ENCODE measurements at regions not wholly inside any gene's neighbourhood (a gene's known extent, or its start where the extent isn't known, plus 50 kb on each side); places are given as distances from the start of the nearest gene placed in this dataset.

DNA sequence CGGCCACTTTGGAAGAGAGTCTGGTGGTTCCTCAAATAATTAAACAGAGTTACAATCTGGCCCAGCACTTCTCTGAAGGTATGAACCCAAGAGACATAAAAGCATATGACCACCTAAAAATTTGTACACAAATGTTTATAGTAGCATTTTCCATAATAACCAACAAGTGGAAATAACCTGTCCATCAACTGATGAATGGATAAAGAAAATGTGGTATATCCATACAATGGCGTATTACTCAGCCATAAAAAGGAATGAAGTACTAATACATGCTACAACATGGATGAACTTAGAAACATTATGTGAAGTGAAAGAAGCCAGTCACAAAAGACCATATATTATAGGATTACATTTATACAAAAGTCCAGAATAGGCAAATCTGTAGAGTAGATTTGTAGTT lies 76.0 kb upstream of the RGPD5 start:
- H3K4me1 ChIP-seq, result peaks cover 0 to 2% (median 0%) of the 10 kb centered on the region in 4 donors
- H3K27ac ChIP-seq, result no peak overlapping the region
- no peak for TF ChIP-seq EP300 (IDR thresholded peaks at IDR 0.05)
- no peak for TF ChIP-seq CTCF (IDR thresholded peaks at IDR 0.05)
- no peak for TF ChIP-seq POLR2A (IDR thresholded peaks at IDR 0.05)
- no peak for TF ChIP-seq POLR2AphosphoS5 (IDR thresholded peaks at IDR 0.05)
- WGBS, 2 donors, result 92 to 95% methylated on average over 2 of the region's 2 CpGs
- H3K36me3 ChIP-seq, result no peaks in the 10 kb centered on the region
- ATAC-seq (ENCODE audit: low FRiP score in 2 of 2) (no peak), DNase-seq (no peak)
- no peaks in the 10 kb centered on the region for H3K9me3 ChIP-seq
- H3K4me3 ChIP-seq, result no peak overlapping the region
- H3K27me3 ChIP-seq, result no peaks in the 10 kb centered on the region

GRCh38 chr2:109719871-109720270 lies 74.2 kb upstream of the RGPD5 start:
- no peak for TF ChIP-seq POLR2AphosphoS5 (IDR thresholded peaks at IDR 0.05)
- no peak for TF ChIP-seq EP300 (IDR thresholded peaks at IDR 0.05)
- TF ChIP-seq POLR2A (IDR thresholded peaks at IDR 0.05), result no peak
- no peak for TF ChIP-seq CTCF (IDR thresholded peaks at IDR 0.05)
- no peak for DNase-seq
- Histone ChIP-seq H3K27ac (no peak overlapping the region), H3K9me3 (no peaks in the 10 kb centered on the region), H3K27me3 (no peaks in the 10 kb centered on the region), H3K4me1 (peaks cover 0 to 2% (median 0%) of the 10 kb centered on the region in 4 donors), H3K4me3 (no peak overlapping the region), H3K36me3 (no peaks in the 10 kb centered on the region)
- 93 to 94% methylated on average over 6 of the region's 6 CpGs for WGBS, 2 donors
- no peak for ATAC-seq (ENCODE audit: low FRiP score in 2 of 2)

- Histone ChIP-seq H3K36me3 (no peaks in the 10 kb centered on the region), H3K9me3 (no peaks in the 10 kb centered on the region), H3K4me3 (no peak overlapping the region), H3K27me3 (no peaks in the 10 kb centered on the region), H3K4me1 (peaks cover 0 to 2% (median 0%) of the 10 kb centered on the region in 4 donors), H3K27ac (no peak overlapping the region)
- TF ChIP-seq EP300 (IDR thresholded peaks at IDR 0.05), result no peak
- no peak for TF ChIP-seq POLR2AphosphoS5 (IDR thresholded peaks at IDR 0.05)
- TF ChIP-seq POLR2A (IDR thresholded peaks at IDR 0.05), result no peak
- TF ChIP-seq CTCF (IDR thresholded peaks at IDR 0.05), result no peak
- no peak for ATAC-seq (ENCODE audit: low FRiP score in 2 of 2)
- 62 to 86% methylated on average over 3 of the region's 3 CpGs for WGBS, 2 donors
- DNase-seq, result no peak
These were observed 73.6 kb upstream of the RGPD5 start for GRCh38 chr2:109720380-109721106.

GRCh38 chr2:109721135-109721534 lies 73.0 kb upstream of the RGPD5 start:
- ATAC-seq (ENCODE audit: low FRiP score in 2 of 2), result no peak
- TF ChIP-seq CTCF (IDR thresholded peaks at IDR 0.05), result no peak
- no peak for TF ChIP-seq EP300 (IDR thresholded peaks at IDR 0.05)
- TF ChIP-seq POLR2AphosphoS5 (IDR thresholded peaks at IDR 0.05), result no peak
- no peak for TF ChIP-seq POLR2A (IDR thresholded peaks at IDR 0.05)
- 87 to 88% methylated on average over 9 of the region's 9 CpGs for WGBS, 2 donors
- H3K9me3 ChIP-seq, result no peaks in the 10 kb centered on the region
- H3K4me1 ChIP-seq, result peaks cover 0 to 2% (median 0%) of the 10 kb centered on the region in 4 donors
- no peak overlapping the region for H3K4me3 ChIP-seq
- no peaks in the 10 kb centered on the region for H3K27me3 ChIP-seq
- no peak overlapping the region for H3K27ac ChIP-seq
- DNase-seq, result no peak
- H3K36me3 ChIP-seq, result no peaks in the 10 kb centered on the region

GRCh38 chr2:109721626-109722025 lies 72.5 kb upstream of the RGPD5 start:
- H3K4me3 ChIP-seq, result no peak overlapping the region
- ATAC-seq (ENCODE audit: low FRiP score in 2 of 2) (no peak), DNase-seq (peak in 1 of 2 donors; percentile 24)
- TF ChIP-seq POLR2AphosphoS5 (IDR thresholded peaks at IDR 0.05) (no peak), POLR2A (IDR thresholded peaks at IDR 0.05) (no peak), EP300 (IDR thresholded peaks at IDR 0.05) (no peak), CTCF (IDR thresholded peaks at IDR 0.05) (no peak)
- no peaks in the 10 kb centered on the region for H3K36me3 ChIP-seq
- 72 to 79% methylated on average over 8 of the region's 8 CpGs for WGBS, 2 donors
- no peaks in the 10 kb centered on the region for H3K27me3 ChIP-seq
- no peaks in the 10 kb centered on the region for H3K9me3 ChIP-seq
- no peak overlapping the region for H3K27ac ChIP-seq
- H3K4me1 ChIP-seq, result peaks cover 0 to 2% (median 0%) of the 10 kb centered on the region in 4 donors
